Activated CD4-positive, alpha-beta T cell treated with anti-CD3 and anti-CD28 coated beads for 1 hour (primary cell): ENCODE measurements at regions not wholly inside any gene's neighbourhood (a gene's known extent, or its start where the extent isn't known, plus 50 kb on each side); places are given as distances from the start of the nearest gene placed in this dataset.

Experiments
- DNase-seq: peaks from one replicate; pipeline ENCODE4 v3.0.0-alpha.2; 2020

DNA sequence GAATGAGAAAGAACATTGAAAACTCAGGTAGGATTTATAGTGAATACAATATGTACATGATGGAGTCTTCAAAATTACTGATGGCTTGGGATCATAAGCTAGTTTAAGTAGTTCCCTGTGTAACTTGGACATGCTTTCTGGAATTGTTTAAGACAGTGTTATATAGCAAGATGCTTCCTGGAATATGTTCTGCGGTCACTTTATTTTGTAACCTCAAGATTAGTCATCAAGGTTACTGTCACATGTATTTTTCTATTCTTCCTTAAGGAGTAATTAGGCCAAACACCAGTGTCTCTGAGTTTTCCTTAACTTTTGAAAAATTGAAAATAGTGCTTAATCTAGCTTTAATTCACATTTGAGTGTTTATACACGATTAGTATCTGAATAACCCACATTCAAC is 760.3 kb upstream of the ARRDC4 start:
- DNase-seq, result no peak

DNA sequence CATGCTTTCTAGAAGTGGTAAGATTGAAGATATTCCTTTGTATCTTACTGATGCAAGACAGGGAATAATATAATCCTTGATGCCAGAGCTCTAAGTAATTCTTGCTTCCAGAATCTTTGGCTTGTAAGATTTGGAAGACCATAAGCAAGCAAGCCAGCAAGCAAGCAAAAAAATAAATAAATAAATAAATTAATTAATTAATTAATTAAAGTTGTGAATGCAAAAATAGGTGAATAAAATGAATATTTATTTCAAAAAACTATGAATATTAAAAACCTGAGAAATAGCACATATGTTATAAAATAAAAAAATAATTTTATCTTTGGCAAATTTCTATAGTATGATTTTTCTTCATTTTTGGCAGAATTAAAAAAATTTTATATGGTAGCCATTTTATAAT is 750.2 kb upstream of the ARRDC4 start:
- no peak for DNase-seq

- no peak for DNase-seq
Observed at GRCh38 chr15:97215629-97216028, 744.9 kb upstream of the ARRDC4 start.

DNA sequence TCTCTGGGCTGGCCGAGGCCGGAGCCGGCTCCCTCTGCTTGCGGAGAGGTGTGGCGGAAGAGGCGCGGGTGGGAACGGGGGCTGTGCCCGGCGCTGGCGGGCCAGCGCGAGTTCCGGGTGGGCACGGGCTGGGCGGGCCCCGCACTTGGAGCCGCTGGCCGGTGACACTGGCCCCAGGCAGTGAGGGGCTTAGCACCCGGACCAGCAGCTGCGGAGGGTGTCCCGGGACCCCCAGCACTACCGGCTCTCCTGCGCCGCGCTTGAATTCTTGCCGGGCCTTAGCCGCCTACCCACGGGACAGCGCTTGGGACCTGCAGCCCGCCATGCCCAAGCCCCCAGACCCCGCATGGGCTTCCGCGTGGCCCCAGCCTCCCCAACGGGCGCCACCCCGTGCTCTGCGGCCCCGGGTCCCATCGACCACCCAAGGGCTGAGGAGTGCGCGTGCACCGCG is 736.3 kb upstream of the ARRDC4 start:
- DNase-seq, result no peak

DNA sequence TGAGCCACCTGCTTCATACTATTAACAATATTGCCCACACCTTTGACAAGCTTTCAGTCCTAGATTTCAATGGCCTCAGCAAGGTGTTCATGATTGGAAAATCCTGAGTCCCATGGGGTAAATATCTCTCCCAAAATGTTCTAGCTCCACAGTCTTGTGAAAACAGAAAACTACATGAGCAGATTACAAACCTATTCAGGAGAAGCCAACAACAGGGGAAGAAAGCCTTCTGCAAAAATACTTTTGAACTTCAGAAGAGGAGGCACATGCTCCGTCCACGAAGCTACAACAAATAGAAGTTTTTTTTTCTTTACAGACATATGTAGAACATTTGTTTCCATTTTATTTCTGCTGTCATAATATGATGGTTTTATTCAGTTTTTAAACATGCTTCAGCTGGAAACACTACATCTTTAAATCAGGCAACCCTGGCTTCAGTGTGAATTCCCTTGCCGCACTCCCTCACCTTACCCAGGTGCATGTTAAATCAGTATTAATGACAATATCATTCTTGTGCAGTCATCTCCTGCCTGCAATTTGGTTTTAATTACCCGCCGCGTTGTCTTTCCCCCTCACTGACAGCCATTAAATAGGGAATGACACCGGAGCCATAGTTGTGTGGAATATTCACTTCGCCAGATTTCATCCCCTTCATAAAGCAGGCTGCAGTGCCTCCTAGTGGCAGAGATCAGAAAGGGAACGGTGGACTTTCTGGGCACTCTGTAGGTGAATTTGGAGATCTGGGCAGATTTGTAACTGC is 725.5 kb upstream of the ARRDC4 start:
- no peak for DNase-seq

DNA sequence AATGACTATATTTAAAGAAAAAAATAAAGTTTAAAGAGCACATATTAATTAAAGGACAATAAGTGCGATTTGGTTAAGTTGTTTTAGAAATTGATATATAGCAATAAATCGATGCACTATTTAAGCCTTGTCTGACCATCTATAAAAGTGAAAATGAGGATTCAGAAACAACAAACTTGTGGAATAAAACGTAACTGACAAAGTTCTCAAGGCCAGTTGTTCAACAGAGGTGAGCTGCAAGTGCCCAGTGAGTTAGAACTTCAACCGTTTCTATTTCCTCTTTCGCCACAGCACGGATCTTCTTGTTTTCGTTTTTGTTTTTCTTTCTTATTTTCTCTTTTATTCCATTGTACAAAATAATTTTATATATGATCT is 724.9 kb upstream of the ARRDC4 start:
- DNase-seq, result no peak

DNA sequence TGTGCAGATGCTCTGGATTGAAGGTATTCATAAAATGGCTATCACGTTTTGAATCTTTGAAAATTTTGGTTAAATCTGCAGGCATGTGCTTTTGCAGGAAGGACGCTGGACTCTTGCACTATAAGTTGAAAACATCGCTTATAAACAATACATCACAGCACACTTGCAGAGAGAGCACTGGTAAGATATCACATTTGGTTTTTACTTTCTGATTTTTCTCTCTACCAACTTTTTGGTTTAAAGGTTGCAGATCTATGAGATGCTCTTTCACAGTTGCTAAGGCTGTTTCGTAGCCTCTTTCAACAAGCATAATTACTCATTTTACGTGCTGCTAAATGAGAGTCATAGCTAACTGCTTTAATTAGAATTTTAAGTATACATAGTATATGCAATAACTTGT is 724.4 kb upstream of the ARRDC4 start:
- DNase-seq, result no peak

DNA sequence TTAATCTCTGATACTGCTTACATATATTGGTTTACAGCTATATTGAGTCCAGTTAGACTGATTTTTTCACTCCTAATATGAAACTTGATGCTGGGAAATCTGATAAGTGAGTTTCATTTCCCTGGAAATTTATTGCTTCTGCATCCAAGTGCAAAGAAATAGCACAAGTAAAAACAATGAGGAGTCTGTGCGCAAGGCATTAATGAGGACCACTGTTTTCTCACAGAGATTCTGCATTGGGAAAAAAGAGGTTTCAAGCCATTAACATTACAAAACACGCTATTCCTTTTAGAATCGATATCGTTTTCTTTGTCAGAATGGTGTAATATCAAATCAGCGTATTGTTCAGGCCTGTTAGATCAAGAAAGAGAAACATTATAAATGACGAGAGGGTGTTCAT is 723.3 kb upstream of the ARRDC4 start:
- DNase-seq, result no peak

DNA sequence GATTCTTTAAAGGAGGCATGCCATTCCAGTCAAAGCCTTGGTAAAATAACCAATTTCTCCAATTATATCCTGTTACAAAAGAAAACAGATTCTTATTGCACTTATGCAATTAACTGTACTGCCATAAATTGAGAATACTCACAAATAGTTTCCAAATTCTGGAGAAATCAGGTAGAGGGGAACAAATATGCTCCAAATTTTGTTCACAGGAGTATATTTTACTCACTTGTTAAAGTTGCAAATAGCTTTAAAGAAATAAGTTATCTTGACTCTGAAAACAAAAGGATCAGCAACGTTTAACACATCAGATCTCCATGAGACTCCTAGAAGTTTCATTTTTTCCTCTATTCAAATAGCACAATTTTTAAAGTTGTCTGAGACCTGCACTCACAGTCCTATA is 712.1 kb upstream of the ARRDC4 start:
- DNase-seq, result no peak

- no peak for DNase-seq
Observed at GRCh38 chr15:97259943-97260342, 700.6 kb upstream of the ARRDC4 start.

- DNase-seq, result no peak
Observed at GRCh38 chr15:97301166-97301565, 659.3 kb upstream of the ARRDC4 start.

- no peak for DNase-seq
Observed at GRCh38 chr15:97316362-97316761, 644.1 kb upstream of the ARRDC4 start.

DNA sequence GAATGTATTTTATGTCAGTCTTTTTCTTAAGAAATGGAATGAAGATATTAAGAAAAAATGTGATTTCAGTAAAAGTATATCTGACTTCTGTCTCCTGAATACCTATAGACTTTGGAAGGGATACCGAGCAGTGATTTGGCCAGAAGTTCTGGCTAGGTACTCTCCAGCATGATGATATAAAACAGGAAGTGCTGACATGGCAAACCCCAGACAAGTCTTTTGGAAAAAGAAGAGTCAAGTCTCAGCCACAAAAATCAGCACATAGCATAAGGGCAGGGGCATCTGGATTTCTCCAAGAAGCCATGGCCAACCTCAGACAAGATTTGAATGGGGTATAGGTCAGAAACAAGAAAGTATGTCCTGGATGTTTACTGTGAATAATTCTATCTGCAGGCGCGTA is 643.3 kb upstream of the ARRDC4 start:
- DNase-seq, result no peak

GRCh38 chr15:97319291-97319690 is 641.2 kb upstream of the ARRDC4 start:
- DNase-seq, result no peak

DNA sequence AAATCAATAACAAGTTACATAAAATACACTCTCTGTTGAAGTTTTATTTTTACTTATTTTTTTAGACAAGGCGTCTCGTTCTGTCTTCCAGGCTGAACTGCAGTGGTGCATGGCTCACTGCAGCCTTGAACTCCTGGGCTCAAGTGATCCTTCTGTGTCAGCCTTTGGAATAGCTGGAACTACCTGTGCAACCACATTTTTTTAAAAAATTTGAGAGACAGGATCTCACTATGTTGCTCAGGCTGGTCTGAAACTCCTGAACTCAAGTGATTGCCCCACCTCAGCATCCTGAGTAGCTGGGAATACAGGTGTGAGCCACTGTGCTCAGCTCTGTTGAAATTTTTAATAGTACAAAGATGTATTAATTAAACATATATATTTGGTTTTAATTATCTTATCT is 614.3 kb upstream of the ARRDC4 start:
- no peak for DNase-seq

- DNase-seq, result no peak
Observed at GRCh38 chr15:97350813-97351212, 609.7 kb upstream of the ARRDC4 start.

DNA sequence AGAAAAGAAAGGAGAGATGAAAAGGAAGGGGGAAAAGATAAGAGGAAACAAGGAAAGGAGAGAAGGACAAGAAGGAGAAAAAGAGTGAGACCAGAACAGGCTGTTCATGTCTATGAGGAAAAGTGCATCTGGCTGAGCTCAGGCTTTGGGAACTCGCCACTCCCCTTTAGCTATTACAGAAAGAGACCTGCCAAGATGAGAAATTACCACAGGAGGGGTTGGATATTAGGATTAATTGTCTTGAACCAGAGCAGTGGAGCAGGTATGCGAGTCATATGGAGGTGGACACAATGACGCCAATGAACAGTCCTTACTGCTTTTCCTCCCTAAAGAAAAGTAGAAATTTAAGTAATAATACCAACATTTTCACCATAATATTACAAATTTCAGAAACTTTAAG is 577.0 kb upstream of the ARRDC4 start:
- no peak for DNase-seq

- no peak for DNase-seq
Observed at GRCh38 chr15:97386940-97387339, 573.6 kb upstream of the ARRDC4 start.

DNA sequence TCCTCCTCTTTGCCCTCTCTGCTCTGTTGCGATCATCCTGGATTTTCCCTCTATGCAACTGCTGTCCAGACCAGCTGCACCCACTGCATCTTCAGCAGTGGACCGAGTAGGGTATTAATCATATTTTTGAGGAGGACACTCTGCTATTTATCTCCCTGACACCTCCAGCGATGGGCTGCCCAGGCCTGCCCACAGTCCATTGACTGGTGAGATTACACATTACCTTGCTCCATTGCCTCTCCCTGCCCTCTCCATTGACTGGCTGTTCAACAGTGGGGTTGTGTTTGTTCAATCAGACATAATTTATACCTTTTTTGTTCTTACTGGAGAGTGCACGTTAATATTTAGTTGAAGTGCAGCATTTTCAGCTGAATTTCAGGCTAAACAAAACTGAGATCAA is 559.3 kb upstream of the ARRDC4 start:
- no peak for DNase-seq

DNA sequence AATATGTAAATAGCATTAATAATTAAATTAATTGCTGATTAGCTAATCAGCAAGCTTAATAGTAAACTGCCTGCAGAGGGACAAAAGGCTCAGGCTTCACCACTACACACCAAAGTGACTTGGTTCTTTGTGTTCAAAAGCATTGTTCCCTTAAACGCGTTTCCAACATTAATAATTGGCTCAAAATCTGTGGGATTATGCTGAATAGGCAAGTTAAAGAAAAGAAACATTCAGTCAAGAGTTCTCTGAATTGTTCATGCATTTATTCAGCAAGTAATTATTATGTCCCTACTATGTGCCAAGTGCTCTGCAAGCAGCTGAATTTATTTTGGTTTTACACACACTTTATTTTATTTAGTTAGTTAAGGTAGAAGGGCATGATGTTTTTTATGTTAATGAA is 558.5 kb upstream of the ARRDC4 start:
- DNase-seq, result no peak

DNA sequence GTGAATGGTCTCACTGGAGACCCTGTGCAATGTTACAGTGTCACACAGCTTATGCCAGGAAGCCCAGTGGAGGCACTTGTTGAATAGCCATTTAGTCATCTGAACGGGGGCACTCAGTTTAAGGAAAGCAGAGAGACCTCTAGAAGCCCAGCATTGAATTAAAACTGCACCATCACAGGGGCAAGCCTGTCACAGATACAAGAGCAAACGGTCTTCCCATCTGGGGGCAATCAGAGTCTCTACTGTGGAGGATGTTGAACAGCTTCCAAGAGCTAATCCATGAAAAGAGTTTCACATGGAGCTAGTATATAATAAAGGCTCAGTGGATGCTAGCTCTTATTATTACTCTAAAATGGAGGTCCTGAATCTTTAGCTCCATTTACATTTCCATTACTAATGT is 553.7 kb upstream of the ARRDC4 start:
- DNase-seq, result no peak

DNA sequence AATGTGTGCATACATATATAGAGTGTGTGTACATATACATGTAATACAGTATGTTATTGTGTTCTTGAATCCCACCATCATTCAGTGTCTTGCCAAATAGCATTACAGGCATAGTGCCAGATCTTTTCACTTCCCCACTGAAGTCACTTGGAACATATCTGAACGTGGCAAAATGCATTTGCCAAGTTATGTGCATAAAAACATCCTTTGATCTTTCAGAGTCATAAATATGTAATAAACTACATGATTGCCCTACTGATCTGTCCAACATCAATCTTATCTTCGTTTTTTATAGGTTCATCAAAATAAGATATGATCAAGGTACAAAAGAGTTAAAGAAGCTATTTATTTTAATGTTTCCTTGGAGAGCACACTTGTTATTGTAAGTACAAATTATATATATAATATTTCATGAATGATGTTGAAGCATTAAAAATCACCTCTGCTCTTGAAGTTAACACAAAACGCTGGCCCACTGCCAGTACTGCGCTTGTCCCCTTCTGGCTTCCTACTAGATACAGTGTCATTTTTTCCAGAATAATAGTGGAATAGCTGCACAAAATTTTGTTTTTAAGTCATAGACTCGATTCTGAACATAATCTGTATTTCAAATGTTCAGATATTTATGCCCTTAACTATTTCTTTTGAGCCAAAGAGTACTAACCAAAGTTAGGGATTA is 549.5 kb upstream of the ARRDC4 start:
- no peak for DNase-seq

DNA sequence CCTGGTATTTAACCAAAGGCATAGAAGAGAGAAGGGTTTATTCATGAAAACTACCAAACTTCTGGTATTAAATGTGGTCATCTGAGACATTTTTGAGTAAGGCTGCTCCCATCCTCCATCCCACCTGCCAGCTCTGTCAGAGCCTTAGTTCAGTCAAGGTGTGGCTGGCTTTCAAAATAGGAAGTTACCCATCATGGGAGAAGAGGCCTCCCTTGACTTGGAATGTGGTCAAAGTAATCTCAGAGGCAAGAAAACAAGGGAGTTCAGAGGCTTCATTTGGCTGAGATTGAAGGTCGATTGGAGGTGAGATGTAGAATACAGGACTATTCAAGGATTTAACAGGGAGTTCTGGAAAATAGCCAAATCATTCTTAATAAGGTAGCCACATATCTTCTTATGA is 540.4 kb upstream of the ARRDC4 start:
- no peak for DNase-seq

DNA sequence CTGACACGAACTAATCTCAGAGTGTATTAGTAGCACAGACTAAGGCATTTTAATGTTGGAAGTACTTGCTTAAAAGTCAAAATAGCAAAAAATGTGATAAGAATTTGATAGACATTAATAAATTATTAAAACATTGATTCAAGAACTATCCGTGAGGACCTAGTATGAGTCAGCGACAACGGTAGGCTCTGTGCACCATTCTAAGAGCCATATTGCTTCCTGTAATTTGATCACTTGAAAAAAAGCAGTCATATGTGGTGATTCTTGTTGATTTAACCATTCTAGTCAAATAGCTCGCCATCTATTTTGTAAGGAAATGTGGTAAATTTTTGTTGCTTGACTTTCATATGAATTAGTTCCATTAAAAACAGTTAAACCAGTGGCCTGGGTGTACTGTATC is 534.9 kb upstream of the ARRDC4 start:
- no peak for DNase-seq

DNA sequence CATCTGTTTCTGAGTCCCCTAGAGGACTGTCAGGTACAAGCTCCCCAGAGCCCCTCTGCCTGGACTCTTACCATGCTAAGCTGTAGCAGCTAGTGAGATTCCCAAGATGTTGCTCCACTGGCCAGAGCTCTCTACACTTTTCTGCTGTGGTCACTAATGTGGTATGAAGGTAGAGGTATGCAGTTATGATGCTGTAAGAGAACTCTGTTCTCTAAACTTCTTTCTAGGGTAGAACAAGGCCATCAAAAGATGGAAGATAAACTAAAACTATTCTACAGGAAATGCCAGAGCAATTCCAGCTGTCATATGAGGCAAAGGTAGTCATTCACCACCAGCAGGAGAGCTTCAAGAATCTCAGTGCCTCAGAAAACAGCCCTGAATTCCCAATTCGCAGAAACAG is 517.4 kb upstream of the ARRDC4 start:
- no peak for DNase-seq
